ENCODE measurements at regions not wholly inside any gene's neighbourhood (a gene's known extent, or its start where the extent isn't known, plus 50 kb on each side); places are given as distances from the start of the nearest gene placed in this dataset.

DNA sequence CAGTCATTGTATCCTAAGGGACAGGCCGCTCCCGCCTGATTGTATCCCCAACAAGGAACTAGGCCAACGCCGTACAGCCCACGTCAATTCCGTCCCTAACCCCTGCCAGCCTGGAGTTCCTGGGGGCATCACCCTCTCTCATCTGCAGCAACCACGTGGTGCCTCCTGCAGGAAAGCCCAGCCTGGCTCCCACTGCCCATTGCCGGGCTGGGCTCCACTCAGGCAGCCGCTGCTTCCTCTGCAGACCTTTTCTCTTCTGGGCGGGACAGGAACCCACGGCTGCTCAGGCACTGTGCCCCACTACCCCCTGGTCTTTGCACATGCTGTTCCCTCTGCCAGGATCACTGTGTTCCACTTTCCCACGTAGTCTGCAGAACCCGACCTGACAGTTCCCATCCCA lies 212.2 kb downstream of the TFCP2L1 start:
- no peaks in the 10 kb centered on the region; the same call in 1 of the 2 replicates for H4K20me1 ChIP-seq (ENCODE audit: control insufficient read depth, insufficient read depth)
- no peak overlapping the region for H3K4me2 ChIP-seq (ENCODE audit: control insufficient read depth, insufficient read depth)
- ChIA-PET CTCF (interaction anchor here (1.2 kb wide), 2 partner anchors 7 to 377 kb away, joined by 4 to 7 read pairs; no protein-coding TSS in a partner anchor), POLR2A (no interaction called here), RAD21 (ENCODE audit: unreplicated experiment) (no interaction called here), SMC1A (ENCODE audit: uncharacterized antibody, unreplicated experiment) (no interaction called here)
- intact Hi-C loops (cut with micrococcal nuclease; ENCODE audit: unreplicated experiment) = no loop called here
- H3K36me3 ChIP-seq (ENCODE audit: control insufficient read depth in 2 of 2, insufficient read depth in 2 of 2, low read length in 1 of 2) = no peaks in the 10 kb centered on the region
- no TSS peak for BruUV-seq (replicated peaks)
- H2AFZ ChIP-seq (ENCODE audit: control insufficient read depth, low read depth, low read length) = no peak overlapping the region
- TF ChIP-seq SRF (IDR thresholded peaks at IDR 0.05; ENCODE audit: low read depth in 2 of 2, low read length in 2 of 2) = no peak
- no peak for TF ChIP-seq BCLAF1 (IDR thresholded peaks at IDR 0.05)
- TF ChIP-seq ZNF24 (IDR thresholded peaks at IDR 0.05) = no peak
- TF ChIP-seq DPF2 (IDR thresholded peaks at IDR 0.05) = no peak
- no peak for TF ChIP-seq JUND (IDR thresholded peaks at IDR 0.05; ENCODE audit: low read depth, low read length)
- no peak for TF ChIP-seq ESRRA (IDR thresholded peaks at IDR 0.05; ENCODE audit: low read length)
- TF ChIP-seq, protein P1, sequence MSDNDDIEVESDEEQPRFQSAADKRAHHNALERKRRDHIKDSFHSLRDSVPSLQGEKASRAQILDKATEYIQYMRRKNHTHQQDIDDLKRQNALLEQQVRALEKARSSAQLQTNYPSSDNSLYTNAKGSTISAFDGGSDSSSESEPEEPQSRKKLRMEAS (IDR thresholded peaks at IDR 0.05; ENCODE audit: low read depth, low read length) = no peak
- no peak for TF ChIP-seq FOS (IDR thresholded peaks at IDR 0.05; ENCODE audit: borderline replicate concordance, extremely low read depth, insufficient read length)
- no peak for TF ChIP-seq HDGF (IDR thresholded peaks at IDR 0.05)
- H3K9me3 ChIP-seq (replicated peaks; ENCODE audit: control insufficient read depth, insufficient read depth, low read length) = no peaks in the 10 kb centered on the region
- H3K4me3 ChIP-seq = no peak overlapping the region
- H3K27ac ChIP-seq (ENCODE audit: control insufficient read depth, insufficient read depth) = no peak overlapping the region
- FAIRE-seq (no peak), ATAC-seq (no peak), DNase-seq (ENCODE audit: low read depth, low spot score) (no peak)
- in situ Hi-C loops (cut with MboI) = no loop called here
- no peaks in the 10 kb centered on the region for H3K4me1 ChIP-seq (ENCODE audit: control insufficient read depth, insufficient read depth, low read length)
- no peaks in the 10 kb centered on the region for H3K79me2 ChIP-seq (ENCODE audit: control insufficient read depth, insufficient read depth, low read length)
- WGBS (ENCODE audit: insufficient coverage, insufficient replicate concordance, low lambda C conversion rate, missing lambda C conversion rate) = 43% methylated on average over 13 of the region's 13 CpGs
- H3K9ac ChIP-seq (ENCODE audit: control insufficient read depth, insufficient read depth, low read length) = no peak overlapping the region
- H3K27me3 ChIP-seq (replicated peaks in 1 of 2; ENCODE audit: control insufficient read depth in 2 of 2, insufficient read depth in 2 of 2, low read length in 1 of 2) = peaks cover 0 to 3% of the 10 kb centered on the region in 2 experiments; a peak in 1 of 4 replicates
